ENCODE measurements at regions not wholly inside any gene's neighbourhood (a gene's known extent, or its start where the extent isn't known, plus 50 kb on each side); places are given as distances from the start of the nearest gene placed in this dataset.

DNA sequence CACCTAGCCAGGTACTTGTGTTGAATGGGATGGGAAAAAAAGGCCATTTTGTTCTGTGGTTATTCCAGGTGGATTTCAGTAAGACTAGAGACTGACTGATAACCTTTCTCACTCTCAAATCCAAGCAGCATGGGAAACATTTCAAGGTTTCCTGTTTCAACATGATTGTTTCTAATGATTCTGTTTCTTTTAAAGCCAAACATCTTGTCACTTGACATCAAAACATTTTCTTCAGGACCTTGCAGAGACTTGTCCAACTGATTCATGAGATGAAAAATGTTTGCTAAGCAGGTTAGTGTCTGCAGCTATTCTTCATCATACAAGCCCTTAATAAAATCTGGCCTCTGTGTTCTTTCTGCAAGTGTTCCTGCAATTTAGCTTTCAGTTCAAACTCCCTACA is 456.5 kb upstream of the CWC22 start:
- H3K9me3 ChIP-seq = peaks cover 0 to 8% (median 2%) of the 10 kb centered on the region in 4 donors
- no peak for TF ChIP-seq POLR2AphosphoS5 (IDR thresholded peaks at IDR 0.05)
- DNase-seq = no peak
- no peak overlapping the region for H3K27ac ChIP-seq
- no peaks in the 10 kb centered on the region for H3K4me1 ChIP-seq
- H3K4me3 ChIP-seq = no peak overlapping the region
- no peaks in the 10 kb centered on the region for H3K27me3 ChIP-seq
- H3K36me3 ChIP-seq = no peaks in the 10 kb centered on the region
- intact Hi-C loops (cut with DNase I; ENCODE audit: low total_unique reads) = no loop called here

DNA sequence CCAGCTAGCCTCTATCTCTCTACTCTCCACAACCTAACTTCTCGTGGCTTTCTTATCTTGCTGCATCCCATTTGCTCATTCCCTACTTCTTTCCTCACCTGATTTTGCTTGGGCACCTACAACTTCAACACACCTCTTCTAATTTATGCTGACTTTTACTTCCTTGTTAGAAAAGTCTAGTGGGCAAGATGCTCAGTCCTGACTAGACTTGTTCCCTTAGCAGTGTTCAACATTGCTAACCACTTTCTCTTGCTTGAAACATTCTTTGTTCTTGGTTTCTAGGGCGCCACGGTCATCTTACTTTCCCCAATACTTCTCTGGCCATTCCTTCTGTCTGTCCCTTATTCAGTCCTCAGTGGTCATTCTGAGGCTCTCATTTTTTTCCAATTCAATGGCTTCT is 454.7 kb upstream of the CWC22 start:
- no peaks in the 10 kb centered on the region for H3K36me3 ChIP-seq
- intact Hi-C loops (cut with DNase I; ENCODE audit: low total_unique reads) = no loop called here
- H3K9me3 ChIP-seq = no peaks in the 10 kb centered on the region
- H3K27ac ChIP-seq = no peak overlapping the region
- 84 to 94% (median 90%) methylated on average over 3 of the region's 3 CpGs for WGBS, 5 donors
- no peaks in the 10 kb centered on the region for H3K27me3 ChIP-seq
- H3K4me3 ChIP-seq = no peak overlapping the region
- TF ChIP-seq POLR2A (IDR thresholded peaks at IDR 0.05) (no peak), POLR2AphosphoS5 (IDR thresholded peaks at IDR 0.05) (no peak), EP300 (IDR thresholded peaks at IDR 0.05) (no peak)
- TF ChIP-seq, protein P1, sequence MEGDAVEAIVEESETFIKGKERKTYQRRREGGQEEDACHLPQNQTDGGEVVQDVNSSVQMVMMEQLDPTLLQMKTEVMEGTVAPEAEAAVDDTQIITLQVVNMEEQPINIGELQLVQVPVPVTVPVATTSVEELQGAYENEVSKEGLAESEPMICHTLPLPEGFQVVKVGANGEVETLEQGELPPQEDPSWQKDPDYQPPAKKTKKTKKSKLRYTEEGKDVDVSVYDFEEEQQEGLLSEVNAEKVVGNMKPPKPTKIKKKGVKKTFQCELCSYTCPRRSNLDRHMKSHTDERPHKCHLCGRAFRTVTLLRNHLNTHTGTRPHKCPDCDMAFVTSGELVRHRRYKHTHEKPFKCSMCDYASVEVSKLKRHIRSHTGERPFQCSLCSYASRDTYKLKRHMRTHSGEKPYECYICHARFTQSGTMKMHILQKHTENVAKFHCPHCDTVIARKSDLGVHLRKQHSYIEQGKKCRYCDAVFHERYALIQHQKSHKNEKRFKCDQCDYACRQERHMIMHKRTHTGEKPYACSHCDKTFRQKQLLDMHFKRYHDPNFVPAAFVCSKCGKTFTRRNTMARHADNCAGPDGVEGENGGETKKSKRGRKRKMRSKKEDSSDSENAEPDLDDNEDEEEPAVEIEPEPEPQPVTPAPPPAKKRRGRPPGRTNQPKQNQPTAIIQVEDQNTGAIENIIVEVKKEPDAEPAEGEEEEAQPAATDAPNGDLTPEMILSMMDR (IDR thresholded peaks at IDR 0.05) = no peak
- no peaks in the 10 kb centered on the region for H3K4me1 ChIP-seq
- DNase-seq = no peak

DNA sequence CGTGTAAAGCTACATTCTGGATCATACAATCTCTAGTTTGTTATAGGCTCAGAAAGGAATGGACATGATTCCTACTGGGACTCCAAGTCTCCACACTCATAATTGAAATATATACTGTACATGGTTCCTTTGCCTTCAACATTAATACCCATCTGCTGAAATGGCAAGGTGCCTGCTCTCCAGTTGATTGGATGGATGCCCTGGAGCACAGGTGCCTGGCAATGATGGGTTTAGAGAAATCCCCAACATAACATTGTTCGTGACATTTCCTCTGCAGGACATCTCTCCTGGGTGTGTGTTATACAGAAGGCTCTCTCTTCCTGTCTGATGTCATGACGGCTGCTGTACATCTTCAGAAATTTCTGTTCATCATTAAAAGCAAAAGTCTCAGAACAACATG is 449.7 kb upstream of the CWC22 start:
- intact Hi-C loops (cut with DNase I; ENCODE audit: low total_unique reads) = no loop called here
- Histone ChIP-seq H3K4me1 (no peaks in the 10 kb centered on the region), H3K4me3 (no peak overlapping the region), H3K9me3 (no peaks in the 10 kb centered on the region), H3K36me3 (no peaks in the 10 kb centered on the region), H3K27ac (no peak overlapping the region), H3K27me3 (no peaks in the 10 kb centered on the region)
- no peak for DNase-seq
- TF ChIP-seq EP300 (IDR thresholded peaks at IDR 0.05) = no peak
- TF ChIP-seq, protein P1 (IDR thresholded peaks at IDR 0.05) = no peak
- TF ChIP-seq POLR2AphosphoS5 (IDR thresholded peaks at IDR 0.05) = no peak
- TF ChIP-seq POLR2A (IDR thresholded peaks at IDR 0.05) = no peak
- WGBS, 5 donors = 76 to 87% (median 78%) methylated on average over 3 of the region's 3 CpGs

DNA sequence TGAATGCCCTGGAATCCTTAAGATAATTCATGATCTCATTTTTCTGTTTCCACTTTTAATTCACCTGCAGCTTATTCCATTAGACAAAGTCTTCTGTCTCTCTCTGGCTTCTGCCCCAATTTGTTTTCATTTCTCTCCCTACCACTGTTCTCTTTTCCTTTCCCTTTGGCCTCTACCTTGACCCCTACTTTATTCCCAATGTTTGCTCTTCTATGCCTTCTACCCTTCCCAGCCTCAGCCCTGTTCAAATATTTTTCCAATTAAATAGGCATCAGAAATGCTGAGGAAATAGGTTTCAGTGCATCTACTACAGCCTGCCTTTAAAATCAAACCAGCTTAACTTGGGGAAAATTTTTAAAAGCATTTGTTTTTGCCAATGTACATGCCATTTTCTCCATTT is 443.7 kb upstream of the CWC22 start:
- no peak for TF ChIP-seq EP300 (IDR thresholded peaks at IDR 0.05)
- Histone ChIP-seq H3K36me3 (no peaks in the 10 kb centered on the region), H3K27ac (no peak overlapping the region), H3K4me1 (no peaks in the 10 kb centered on the region), H3K4me3 (no peak overlapping the region), H3K9me3 (no peaks in the 10 kb centered on the region), H3K27me3 (no peaks in the 10 kb centered on the region)
- intact Hi-C loops (cut with DNase I; ENCODE audit: low total_unique reads) = no loop called here
- DNase-seq = no peak

DNA sequence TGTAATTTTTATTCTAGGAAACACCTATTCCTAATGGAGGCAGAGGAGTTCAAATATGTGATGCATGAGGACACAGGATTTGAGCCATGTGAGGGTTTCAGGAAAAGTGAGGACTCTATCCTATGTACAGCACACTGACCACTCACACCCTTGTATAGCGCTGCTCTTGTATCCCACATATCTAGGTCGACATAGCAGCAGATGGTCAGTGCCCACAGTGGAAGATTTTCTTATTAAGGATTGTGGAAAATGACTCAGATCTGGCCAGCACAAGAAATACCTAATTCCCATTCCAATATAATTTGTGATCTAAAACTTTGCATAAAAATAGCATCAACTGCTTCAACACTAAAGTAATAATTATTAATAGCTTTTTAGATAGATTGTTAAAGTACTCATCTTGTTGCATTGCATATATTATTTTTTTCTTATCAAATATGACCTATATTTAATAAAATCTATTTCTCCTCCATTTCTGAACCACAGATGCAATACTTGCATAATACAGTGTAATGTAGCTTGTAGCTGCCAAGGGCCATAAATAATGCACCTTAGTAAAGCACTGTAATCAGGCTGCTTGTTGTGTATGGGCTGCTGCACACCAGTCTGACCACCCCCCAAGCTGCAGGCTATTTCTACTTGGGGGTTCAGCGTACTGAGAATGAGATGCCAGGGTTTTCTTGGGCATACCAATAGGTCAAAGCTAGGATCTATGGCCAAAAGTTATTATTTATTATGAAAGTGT is 442.2 kb upstream of the CWC22 start:
- TF ChIP-seq POLR2A (IDR thresholded peaks at IDR 0.05) (no peak), EP300 (IDR thresholded peaks at IDR 0.05) (no peak), POLR2AphosphoS5 (IDR thresholded peaks at IDR 0.05) (no peak)
- TF ChIP-seq, protein P1 (IDR thresholded peaks at IDR 0.05) = no peak
- Histone ChIP-seq H3K36me3 (no peaks in the 10 kb centered on the region), H3K4me3 (no peak overlapping the region), H3K4me1 (no peaks in the 10 kb centered on the region), H3K9me3 (no peaks in the 10 kb centered on the region), H3K27me3 (no peaks in the 10 kb centered on the region), H3K27ac (no peak overlapping the region)
- intact Hi-C loops (cut with DNase I; ENCODE audit: low total_unique reads) = no loop called here
- DNase-seq = no peak
- WGBS, 5 donors = 78 to 89% (median 87%) methylated on average over 3 of the region's 3 CpGs
